H1 (cell line): ENCODE measurements at regions not wholly inside any gene's neighbourhood (a gene's known extent, or its start where the extent isn't known, plus 50 kb on each side); places are given as distances from the start of the nearest gene placed in this dataset.

Experiments used
- CTCF ChIP-seq, 3 experiments: IDR thresholded peaks; 1 replicate in 2 of 3; 2 replicates in 1 of 3; pipeline versions ENCODE4 v1.5.1 to v1.6.1; 2011; ENCODE audit warnings: low read length in 3 of 3, mild to moderate bottlenecking in 3 of 3, inconsistent platforms in 2 of 3, low read depth in 1 of 3, moderate library complexity in 1 of 3; ENCODE audit not compliant: insufficient read depth in 1 of 3; ENCODE audit errors: control extremely low read depth in 1 of 3
- RBBP5 ChIP-seq: IDR thresholded peaks from 2 replicates; pipeline ENCODE4 v1.7.1; 2012; ENCODE audit warnings: low read depth, mild to moderate bottlenecking, inconsistent platforms, low read length, moderate library complexity, borderline replicate concordance

DNA sequence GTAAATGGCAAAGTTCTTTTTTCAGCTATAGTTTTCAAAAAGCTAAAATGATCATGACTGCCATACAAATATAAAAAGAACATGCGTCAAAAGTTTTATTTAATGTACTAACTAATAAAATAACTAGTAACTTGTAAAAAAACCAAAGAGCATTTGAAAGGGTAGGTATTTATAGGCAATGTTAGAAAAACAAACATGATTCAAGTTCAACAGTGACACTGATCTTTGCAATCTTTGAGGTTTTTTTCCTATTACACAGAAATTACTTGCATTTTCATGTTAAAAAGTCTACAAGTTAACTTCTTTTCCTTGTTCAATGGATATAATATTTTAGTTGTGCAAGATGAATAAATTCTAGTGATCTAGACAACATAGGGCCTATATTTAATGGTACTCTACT is 72.3 kb upstream of the GRID2 start:
- TF ChIP-seq RBBP5, result no peak
- no peak for TF ChIP-seq CTCF (IDR thresholded peaks at IDR 0.05; ENCODE audit: control extremely low read depth in 1 of 3, insufficient read depth in 1 of 3, low read depth in 1 of 3, low read length in 3 of 3)
